Hepatocyte (in vitro differentiated cells): ENCODE measurements at regions not wholly inside any gene's neighbourhood (a gene's known extent, or its start where the extent isn't known, plus 50 kb on each side); places are given as distances from the start of the nearest gene placed in this dataset.

Experiments
- EZH2phosphoT487 ChIP-seq: fragments of 200-600 bp; sonication (generic); IDR thresholded peaks from one replicate; pipeline ENCODE4 v1.6.1; 2018; ENCODE audit warnings: antibody characterized with exemption, mild to moderate bottlenecking, low read depth, moderate library complexity; ENCODE audit not compliant: unreplicated experiment, severe bottlenecking
- TF ChIP-seq, protein P1 (sequence below): fragments of 200-600 bp; sonication (generic); IDR thresholded peaks from 2 replicates; pipeline ENCODE4 v1.5.1; 2016; ENCODE audit warnings: antibody characterized with exemption, mild to moderate bottlenecking; ENCODE audit not compliant: poor library complexity

DNA sequence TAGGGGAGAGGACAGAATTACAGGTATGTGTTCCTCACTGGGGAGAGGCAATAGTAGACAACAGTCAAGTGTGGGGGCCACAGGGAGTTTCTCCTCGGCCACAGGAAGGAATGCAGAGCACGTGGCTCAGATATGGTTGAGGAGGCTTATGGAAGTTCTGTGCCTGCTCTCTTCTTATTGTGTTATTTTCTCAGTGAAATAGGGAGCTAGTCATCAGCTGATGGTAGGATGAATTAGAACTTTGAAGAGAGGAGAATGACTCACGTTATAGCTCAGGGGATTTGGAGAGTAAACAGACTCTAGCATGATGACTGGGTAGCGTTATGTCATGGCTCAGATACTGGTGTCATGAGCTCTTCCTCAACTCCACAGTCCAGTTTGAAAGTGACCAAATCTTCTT lies 308.3 kb upstream of the IGFBP3 start:
- TF ChIP-seq, protein P1, sequence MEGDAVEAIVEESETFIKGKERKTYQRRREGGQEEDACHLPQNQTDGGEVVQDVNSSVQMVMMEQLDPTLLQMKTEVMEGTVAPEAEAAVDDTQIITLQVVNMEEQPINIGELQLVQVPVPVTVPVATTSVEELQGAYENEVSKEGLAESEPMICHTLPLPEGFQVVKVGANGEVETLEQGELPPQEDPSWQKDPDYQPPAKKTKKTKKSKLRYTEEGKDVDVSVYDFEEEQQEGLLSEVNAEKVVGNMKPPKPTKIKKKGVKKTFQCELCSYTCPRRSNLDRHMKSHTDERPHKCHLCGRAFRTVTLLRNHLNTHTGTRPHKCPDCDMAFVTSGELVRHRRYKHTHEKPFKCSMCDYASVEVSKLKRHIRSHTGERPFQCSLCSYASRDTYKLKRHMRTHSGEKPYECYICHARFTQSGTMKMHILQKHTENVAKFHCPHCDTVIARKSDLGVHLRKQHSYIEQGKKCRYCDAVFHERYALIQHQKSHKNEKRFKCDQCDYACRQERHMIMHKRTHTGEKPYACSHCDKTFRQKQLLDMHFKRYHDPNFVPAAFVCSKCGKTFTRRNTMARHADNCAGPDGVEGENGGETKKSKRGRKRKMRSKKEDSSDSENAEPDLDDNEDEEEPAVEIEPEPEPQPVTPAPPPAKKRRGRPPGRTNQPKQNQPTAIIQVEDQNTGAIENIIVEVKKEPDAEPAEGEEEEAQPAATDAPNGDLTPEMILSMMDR, result no peak
- no peak for TF ChIP-seq EZH2phosphoT487
